ENCODE measurements at regions not wholly inside any gene's neighbourhood (a gene's known extent, or its start where the extent isn't known, plus 50 kb on each side); places are given as distances from the start of the nearest gene placed in this dataset.
"Not testable (repeated sequence)": the region's sequence is repeated elsewhere in the genome, so short reads cannot be mapped to it uniquely, and the experiment has no call there.

- no peak for DNase-seq
Measured at GRCh38 chr14:27642251-27642866, 1044.5 kb upstream of the NOVA1 start.

DNA sequence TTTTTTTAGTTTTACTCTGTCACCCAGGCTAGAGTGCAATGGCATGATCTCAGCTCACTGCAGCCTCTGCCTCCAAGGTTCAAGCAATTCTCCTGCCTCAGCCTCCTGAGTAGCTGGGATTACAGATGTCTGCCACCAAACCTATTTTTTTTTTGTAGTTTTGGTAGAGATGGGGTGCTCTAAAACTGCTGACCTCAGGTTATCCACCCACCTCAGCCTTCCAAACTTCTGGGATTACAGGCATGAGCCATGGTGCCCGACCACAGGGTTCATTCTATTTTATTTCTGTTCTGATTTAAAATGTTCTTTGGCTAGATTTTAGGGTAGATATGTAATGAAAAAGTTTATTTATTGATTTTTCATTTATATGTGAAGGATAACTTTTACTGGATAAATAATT is 1062.8 kb upstream of the NOVA1 start:
- no peak for DNase-seq

GRCh38 chr14:27668531-27668930 is 1070.7 kb upstream of the NOVA1 start:
- no peak for DNase-seq

DNA sequence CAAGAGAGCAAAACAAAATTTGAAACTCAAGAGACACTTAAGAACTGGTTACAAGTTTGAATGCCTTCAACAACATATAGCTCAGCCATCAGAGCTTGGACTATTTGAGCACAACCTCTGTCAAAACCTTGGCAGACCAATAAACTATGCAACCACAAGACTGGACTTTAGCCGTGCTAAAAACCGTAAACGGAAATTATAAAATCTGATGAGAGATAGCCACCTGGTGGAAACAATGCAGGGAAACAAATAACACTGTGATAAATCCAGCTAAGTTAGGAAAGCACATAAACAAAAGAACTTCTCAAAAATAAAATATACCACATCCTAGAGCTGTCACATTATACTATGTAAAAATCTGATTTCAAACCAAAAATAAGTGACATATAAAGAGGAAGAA is 1074.2 kb upstream of the NOVA1 start:
- no peak for DNase-seq

- not testable (repeated sequence) for DNase-seq
Measured at GRCh38 chr14:27672811-27673737, 1075.2 kb upstream of the NOVA1 start.

- no peak for DNase-seq
Measured at GRCh38 chr14:27686137-27686536, 1080.5 kb upstream of the FOXG1 start.

GRCh38 chr14:27688841-27689444 is 1077.6 kb upstream of the FOXG1 start:
- no peak for DNase-seq

DNA sequence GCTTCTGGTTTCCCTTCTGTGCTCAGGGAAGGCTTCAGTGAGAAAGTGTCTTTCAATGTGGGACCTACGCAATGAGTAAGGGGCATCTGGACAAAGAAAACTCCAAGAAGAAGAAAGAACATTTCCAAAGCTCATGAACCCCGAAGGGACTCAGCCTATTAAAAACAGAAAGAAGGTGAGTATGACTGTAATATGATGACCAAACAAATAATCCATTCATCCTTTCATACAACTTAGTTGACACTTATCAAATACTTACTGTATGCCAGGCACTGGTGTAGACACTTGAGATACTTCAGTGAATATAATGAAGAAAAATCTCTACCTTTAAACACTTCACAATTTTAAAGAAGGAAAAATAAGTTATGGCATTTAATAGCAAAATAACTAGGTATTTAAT is 1054.2 kb upstream of the FOXG1 start:
- DNase-seq, result no peak

- DNase-seq, result no peak
Measured at GRCh38 chr14:27715561-27715960, 1051.0 kb upstream of the FOXG1 start.

GRCh38 chr14:27721760-27722159 is 1044.8 kb upstream of the FOXG1 start:
- DNase-seq, result no peak

DNA sequence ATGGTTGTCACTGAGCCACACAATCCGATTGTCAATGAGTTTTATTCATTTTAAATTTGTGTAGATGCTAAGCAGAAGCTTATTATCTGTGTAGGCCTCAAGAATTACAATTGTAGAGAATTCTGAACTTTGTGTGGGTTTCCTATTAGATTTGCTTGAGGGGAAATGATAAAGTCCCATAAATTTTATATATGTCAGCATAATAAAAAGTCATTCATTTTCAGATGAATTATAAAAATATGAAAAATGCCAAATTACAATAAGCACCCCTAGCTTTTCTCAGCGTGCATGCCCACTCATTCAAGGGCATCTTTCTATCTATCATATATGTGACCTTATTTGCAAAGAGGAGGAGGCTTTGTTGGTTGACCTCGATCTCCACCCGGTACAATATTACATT is 1041.1 kb upstream of the FOXG1 start:
- DNase-seq, result no peak

GRCh38 chr14:27727251-27727770 is 1039.3 kb upstream of the FOXG1 start:
- DNase-seq, result no peak

DNA sequence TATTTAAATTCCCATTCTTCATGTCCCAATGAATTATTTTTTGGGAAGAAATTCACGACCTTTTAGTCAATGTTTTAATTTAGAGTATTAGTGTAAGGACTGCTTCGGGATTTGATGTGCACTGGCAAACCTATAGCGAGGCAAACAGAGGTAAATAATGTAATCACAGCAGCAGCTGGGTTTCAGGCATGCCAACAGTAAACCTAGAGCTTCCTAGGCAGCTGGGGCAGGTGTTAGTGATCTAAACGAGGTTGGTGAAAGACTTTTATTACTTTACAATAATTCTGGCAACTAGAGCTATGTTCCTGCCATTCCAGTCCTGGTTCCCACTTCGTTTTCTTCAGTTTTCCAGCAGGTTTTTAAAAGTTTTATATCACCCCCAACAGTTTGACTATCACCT is 1036.4 kb upstream of the FOXG1 start:
- DNase-seq, result no peak

DNA sequence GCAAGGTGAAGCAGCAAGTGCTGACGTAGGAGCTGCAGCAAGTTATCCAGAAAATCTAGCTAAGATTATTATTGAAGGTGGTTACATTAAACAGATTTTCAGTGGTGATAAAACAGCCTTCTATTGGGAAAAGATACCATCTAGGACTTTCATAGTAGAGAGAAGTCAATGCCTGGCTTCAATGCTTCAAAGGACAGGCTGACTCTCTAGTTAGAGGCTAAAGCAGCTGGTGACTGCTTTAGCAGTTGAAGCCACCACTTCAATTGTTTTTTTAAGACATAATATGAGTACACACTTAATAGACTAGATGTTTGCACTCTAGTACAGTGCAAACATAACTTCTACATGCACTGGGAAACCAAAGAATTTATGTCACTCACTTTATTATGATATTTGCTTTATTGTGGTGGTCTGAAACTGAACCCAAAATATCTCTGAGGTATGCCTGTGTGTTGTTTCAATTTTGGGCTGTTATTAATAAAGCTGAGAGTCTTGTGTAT is 1026.9 kb upstream of the FOXG1 start:
- no peak for DNase-seq

DNA sequence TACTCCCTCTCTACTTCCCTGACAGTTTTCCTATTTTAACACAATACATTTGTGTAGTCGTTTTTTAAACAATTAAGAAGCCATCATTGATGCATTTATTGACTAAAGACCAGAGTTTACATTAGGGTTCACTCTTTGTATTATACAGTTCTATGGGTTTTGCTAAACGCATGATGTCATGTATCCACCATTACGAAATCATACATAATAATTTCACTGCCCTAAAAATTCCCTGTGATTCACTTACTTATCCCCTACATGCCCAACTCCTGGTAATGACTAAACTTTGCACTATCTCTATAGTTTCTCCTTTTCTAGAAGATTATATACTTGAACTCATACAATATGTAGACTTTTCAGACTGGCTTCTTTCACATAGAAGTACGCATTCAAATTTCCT is 1016.5 kb upstream of the FOXG1 start:
- no peak for DNase-seq

DNA sequence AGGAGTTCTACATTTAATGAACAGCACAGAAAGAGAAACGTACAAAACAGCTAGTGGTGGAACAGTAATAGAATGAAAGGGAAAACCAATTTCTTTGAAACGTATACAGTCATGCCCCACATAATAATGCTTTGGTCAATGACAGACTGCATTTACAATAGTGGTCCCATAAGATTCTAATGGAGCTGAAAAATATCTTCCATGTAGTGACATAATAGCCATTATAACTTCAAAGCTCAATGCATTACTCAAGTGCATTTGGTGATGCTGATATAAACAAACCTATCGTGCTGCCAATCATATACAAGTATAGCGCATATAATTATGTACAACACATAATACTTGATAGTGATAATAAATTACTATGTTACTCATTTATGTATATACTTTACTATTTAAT is 1008.9 kb upstream of the FOXG1 start:
- DNase-seq, result not testable (repeated sequence)

- not testable (repeated sequence) for DNase-seq
Measured at GRCh38 chr14:27760367-27760766, 1006.2 kb upstream of the FOXG1 start.

GRCh38 chr14:27799066-27800028 is 967.2 kb upstream of the FOXG1 start:
- DNase-seq, result not testable (repeated sequence)

DNA sequence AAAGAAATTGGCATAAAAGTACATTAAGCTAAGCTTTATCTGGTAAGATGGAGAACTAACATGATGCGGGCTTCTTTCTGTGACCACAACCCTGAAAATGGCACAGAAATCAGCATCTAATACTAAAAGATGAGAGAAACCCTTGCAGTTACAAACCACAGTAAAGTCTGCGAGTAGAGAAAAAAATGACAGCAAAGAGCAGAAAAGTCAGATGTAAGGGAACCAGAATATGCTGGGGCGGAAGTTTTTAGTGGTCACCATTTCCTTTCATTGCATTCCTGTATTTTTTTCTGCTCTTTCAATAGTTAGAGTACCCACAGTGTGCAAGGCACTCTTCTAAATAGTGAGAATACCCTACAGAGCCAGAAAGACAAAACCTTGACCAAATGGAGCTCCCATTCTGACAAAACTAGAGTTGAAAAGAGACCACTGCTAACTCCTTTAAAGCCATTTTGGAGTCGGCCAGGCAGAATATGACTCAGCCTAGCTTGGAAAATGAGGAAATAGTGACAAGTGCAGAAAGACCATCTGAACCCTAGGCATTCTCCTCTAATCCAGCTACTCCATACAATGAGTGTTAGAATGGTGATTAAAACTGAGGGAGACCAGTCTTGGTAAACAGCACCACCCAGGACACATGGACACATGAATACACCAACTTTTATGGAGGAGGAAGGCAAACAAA is 948.7 kb upstream of the FOXG1 start:
- not testable (repeated sequence) for DNase-seq

DNA sequence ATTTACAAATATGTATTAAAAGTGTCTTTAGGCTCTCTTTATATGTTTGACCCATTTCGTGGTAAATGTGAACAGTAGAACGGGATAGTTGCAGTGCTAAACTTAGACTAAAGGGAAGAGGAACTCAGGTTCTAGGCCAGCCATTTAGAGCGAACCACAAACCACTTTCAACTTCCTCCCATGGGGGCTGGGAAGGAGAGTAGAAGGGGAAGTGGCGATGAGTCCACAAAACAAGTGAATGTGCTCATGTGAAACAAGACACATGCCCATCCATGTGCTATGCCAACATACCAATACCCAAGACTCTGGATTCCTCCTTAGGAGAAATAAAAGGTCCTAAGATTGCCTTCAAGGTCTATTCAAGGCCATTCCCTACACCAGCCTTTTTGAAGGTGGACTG is 940.4 kb upstream of the FOXG1 start:
- not testable (repeated sequence) for DNase-seq

DNA sequence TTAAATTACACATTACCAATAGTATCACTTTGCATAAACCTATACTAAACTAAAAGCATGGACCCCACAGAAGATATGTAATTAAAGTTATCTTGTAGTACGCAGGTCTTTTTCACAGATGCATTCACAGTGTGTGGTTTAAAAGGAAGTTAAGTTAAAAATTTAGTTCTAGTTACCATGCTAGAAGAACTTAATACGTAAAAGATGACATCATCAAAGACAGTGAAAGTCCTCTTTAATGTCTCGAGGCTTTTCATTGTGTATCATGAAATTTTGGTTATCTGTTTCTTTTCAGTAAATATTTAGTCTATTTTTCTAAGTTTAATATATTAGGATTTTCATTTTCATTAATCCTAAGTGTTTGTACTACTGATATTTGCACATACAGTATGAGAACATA is 934.6 kb upstream of the FOXG1 start:
- DNase-seq, result not testable (repeated sequence)

DNA sequence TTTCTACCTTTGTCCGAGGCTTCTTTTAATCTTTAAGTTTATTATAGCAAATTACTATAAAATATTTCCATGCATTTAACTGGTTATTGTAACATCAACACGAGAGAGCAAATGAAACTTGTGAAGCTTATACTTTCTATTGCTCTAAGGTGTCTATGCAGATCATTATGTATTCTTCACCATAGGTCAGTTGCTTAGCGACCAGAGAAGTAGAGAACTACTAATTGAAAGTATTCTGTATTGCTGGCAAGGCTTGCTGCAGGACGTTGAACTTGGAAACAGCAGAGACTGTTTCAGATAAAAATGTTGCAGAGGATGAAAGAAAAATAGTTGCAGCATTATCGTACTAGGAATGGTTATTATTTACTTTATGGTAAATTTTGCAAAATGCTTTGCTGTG is 933.6 kb upstream of the FOXG1 start:
- not testable (repeated sequence) for DNase-seq
